Non-pigmented ciliary epithelial cell (primary cell): ENCODE measurements at regions not wholly inside any gene's neighbourhood (a gene's known extent, or its start where the extent isn't known, plus 50 kb on each side); places are given as distances from the start of the nearest gene placed in this dataset.
"Not testable (repeated sequence)": the region's sequence is repeated elsewhere in the genome, so short reads cannot be mapped to it uniquely, and the experiment has no call there.

Experiments used
- DNase-seq: peaks from one replicate; pipeline ENCODE4 v3.0.0-alpha.2; 2010; ENCODE audit warnings: low read depth

GRCh38 chr7:41465571-41465970 is 237.3 kb downstream of the INHBA start:
- no peak for DNase-seq

- no peak for DNase-seq
Measured at GRCh38 chr7:41463770-41464470, 239.0 kb downstream of the INHBA start.

DNA sequence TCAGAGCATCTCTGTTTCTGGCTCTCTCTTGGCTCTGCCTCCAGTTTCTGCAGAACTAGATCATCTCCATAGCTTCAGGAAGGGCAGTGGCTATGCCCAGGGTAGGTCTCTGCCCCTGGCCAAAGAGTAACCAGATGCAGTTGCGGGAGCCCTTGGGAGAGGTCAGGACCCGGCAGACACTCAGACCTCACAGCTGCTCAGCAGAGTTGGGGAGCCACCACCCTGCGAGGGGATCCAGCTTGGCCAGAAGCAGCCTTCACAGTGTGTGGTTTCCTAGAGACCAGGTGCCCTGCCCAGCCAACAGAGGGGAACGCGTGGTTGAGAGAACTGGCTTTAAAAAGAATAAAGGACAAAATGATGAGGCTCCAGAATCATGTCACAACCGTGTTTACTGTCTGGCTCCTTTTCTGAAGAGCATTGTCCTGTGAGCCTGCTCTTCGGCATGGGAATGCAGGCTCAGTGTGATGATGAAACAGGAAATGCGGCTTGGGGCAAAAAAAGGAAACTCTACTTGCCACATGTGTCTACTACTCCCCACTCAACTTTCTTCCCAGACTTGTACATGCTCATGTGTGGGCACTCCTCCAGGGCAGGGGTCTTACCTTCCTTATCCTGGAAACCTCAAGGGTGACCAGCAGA is 243.1 kb downstream of the INHBA start:
- no peak for DNase-seq

GRCh38 chr7:41459183-41459582 is 243.7 kb downstream of the INHBA start:
- DNase-seq, result no peak

GRCh38 chr7:41457832-41458437 is 245.0 kb downstream of the INHBA start:
- no peak for DNase-seq

- no peak for DNase-seq
Measured at GRCh38 chr7:41451826-41452225, 251.1 kb downstream of the INHBA start.

DNA sequence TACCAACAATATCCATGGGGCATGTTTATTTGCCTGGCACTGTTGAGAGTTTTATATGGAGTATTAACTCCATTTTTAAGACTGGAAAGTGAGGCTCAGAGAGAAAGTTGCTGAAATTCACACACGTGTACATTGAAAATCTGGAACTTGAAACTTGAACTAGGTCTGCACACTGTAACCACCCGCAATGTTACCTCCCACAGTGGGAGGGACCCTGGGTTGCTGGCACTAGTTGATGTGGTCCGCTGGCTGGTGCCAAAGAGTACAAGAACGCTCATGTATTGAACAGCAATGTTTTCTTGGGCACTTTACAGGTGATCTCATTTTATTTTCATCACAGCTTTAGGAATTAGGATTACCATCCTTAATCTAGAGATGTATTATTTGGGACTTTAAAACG is 253.2 kb downstream of the INHBA start:
- DNase-seq, result no peak

DNA sequence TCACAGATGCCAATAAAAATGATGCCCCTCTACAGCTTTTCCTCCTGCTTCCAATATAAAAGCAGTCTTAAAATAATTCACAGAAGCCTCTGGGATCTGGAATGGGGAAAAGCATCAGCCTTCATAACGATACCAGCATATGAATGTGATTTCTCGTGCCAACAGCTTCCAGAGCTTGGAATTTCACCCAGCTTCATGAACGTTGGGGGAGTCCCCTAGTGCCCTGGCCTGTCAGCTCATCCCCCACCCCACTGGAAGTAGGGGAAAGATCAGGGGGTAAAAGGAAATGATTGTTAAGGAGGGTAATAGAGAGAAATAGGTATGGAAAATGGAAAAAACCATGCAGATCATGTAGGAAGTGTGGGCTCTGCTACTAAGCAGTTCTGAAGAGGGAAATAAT is 253.6 kb downstream of the INHBA start:
- no peak for DNase-seq

DNA sequence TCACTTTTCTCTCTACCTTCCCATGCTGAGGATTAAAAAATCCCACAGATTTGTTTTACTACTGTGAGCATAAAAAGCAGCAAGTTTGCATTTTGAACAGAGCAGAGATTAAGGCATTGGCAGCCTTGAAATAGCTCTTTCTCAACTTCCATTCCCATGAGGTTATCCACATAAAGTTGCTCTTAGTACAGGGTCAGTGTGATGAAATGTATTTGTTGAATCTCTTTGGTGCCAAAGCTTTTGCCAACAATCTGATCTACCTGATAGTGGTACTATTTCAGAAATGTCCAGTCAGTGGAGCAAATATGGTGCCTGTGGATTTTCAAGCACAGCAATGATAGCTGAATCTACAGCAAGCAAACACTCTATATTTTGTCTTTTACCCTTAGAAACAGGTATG is 254.8 kb downstream of the INHBA start:
- no peak for DNase-seq

- no peak for DNase-seq
Measured at GRCh38 chr7:41447450-41448042, 255.3 kb downstream of the INHBA start.

DNA sequence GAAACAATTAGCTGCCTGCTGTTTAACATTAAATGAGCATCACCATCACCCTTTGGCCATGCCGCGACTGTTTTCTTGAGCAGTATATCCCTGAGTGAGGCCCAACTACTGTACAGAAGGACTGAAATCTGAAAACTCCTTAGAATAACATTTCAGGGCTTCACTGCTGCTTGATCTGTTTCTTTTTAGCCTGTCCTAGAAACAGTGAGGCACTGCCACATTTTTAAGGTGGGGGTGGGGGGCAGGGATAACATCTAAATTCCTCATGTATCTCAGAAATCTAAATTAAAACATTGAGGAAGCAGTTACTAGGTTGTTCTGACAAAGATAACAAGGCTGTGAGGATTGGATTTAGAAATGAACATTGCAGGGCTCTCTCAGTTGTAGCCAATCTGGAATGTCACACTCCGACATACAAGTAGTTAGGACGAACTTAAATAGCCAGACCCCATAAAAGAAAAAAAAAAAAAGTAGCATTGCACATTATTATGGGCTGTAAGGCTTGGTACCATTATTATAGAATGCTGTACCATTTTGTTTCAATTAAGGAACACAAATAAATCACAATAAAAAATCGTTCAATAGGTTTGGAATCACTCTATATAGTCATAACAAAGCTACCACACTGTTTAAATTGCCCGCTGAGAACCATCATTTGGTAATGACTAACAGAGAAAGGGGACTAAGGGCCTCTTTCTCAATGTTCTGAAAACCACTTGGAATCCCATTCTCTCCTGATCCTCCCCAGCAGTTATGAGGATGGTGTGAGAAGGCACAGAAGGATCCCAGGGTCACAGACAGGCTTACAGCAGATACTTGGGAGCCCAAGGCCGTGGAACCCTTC is 256.1 kb downstream of the INHBA start:
- no peak for DNase-seq

DNA sequence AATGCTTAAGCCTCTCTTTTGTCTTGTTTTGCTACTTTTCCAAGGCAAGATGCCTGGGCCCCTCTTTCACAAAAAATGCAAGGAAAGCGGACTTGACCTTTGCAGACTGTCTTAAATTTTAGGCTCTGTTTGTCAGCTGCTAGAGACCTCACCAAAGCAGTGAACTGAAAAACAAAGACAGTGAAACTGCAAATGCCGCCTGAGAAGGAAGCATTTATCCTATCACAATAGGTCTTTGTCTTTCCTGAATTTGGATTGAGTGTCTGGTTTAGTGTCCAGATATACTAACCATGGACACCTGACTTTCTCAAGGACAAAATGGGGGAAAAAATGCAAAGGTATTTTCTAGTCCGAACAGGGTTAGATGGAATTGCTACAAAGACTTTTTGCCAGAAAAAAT is 256.9 kb downstream of the INHBA start:
- no peak for DNase-seq

DNA sequence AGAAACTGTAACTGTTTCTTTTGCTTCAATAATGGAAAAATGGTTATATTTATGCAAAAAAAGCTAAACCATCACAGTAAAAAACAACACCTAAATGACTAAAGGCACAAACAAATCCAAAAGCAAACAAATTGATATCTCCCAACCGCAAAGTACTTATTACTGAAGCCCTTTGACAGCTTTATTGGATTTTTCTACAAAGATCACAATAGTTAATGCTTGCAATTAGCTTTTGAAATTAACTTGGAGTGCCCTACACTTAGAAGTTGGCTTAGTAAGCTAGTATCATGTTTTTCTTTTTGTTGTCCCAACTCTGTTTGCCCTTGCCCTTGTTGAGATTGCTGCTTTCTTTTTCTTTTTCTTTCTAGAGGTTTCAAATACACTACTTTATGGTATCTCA is 257.5 kb downstream of the INHBA start:
- no peak for DNase-seq

- DNase-seq, result no peak
Measured at GRCh38 chr7:41439515-41439879, 263.4 kb downstream of the INHBA start.

GRCh38 chr7:41438705-41439514 is 264.0 kb downstream of the INHBA start:
- DNase-seq, result no peak

GRCh38 chr7:41437257-41438196 is 265.4 kb downstream of the INHBA start:
- no peak for DNase-seq

DNA sequence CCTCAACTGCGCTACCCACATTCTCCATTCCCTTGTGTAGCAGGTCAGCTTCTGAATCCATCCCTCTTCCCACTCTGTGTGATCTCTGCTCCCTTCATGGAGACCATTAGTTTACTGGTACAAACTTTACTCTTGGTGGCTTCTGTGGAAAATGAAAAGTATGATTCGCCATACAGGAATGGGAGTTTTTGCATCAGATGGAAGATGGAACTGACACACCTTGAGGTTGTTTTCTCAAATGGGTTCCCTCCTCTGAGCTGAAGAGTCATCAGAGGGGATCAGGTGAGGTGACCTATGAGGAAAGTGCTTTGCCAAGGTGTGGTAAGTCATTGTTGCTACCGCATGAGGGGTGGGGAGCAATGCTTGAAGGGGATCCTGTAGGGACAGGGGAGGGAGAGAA is 266.8 kb downstream of the INHBA start:
- DNase-seq, result no peak

DNA sequence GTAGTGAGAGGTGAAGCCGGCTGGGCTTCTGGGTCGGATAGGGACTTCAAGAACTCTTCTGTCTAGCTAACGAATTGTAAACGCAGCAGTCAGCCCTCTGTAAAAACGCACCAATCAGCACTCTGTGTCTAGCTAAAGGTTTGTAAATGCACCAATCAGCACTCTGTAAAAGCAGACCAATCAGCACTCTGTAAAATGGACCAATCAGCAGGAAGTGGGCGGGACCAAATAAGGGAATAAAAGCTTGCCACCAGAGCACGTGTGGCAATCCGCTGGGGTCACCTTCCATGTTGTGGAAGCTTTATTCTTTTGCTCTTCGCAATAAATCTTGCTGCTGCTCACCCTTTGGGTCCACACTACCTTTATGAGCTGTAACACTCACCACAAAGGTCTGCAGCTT is 267.9 kb downstream of the INHBA start:
- DNase-seq, result not testable (repeated sequence)

DNA sequence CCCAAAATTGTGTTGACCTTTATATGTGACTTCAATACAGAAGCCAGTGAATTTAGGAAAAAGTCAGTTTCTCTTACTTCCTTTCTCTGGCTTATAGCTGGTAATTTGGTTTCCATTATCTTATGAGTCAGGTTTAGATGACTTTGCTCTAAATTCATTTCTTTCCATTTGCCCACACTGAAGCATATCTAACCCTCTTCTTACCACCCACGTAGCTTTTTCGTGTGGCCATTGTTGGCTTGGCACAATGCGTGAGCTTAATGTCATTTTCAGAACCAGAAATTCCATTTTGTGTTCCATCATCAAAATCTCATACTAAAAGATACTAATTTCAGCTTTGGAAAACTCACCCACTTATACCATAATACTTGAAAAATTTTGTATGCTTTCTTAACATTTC is 271.2 kb downstream of the INHBA start:
- DNase-seq, result no peak

DNA sequence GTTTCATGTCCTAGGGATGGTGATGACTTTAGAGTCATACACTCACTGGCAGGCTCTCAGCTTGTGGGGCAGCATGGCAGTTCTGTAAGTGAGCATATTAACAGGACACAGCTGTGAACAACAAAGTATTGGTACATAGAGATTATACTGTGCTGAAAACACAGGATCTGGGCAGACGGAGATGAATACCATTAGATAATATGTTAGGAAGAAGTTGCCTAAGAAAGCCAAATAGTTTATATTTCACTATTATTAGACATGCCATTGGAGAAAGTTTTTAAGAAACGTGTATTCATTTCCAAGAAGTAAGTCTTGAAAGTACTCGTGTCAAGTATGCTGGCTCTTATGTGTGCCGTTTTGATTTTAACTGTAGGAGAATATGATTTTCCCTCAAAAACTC is 274.5 kb downstream of the INHBA start:
- no peak for DNase-seq
